ENCODE measurements at regions not wholly inside any gene's neighbourhood (a gene's known extent, or its start where the extent isn't known, plus 50 kb on each side); places are given as distances from the start of the nearest gene placed in this dataset.

- DNase-seq (ENCODE audit: low read depth, low spot score) (no peak), ATAC-seq (no peak)
- intact Hi-C loops (cut with micrococcal nuclease): no loop called here
- Histone ChIP-seq H3K27me3 (ENCODE audit: insufficient read depth, low read length) (peaks cover 39% of the 10 kb centered on the region), H3K4me1 (ENCODE audit: control insufficient read depth in 1 of 2, insufficient read depth in 2 of 2, low read length in 2 of 2) (no peaks in the 10 kb centered on the region), H3K9ac (ENCODE audit: low read length) (no peak overlapping the region), H3K36me3 (ENCODE audit: control insufficient read depth in 1 of 2, insufficient read depth in 2 of 2, low read length in 2 of 2) (no peaks in the 10 kb centered on the region), H3K4me2 (ENCODE audit: low read length) (no peak overlapping the region), H4K20me1 (ENCODE audit: insufficient read depth) (no peaks in the 10 kb centered on the region), H3K79me2 (ENCODE audit: insufficient read depth, low read length) (no peaks in the 10 kb centered on the region), H3K9me2 (ENCODE audit: insufficient read depth) (no peaks in the 10 kb centered on the region), H3K27ac (ENCODE audit: low read depth, low read length) (no peak overlapping the region), H3K9me3 (ENCODE audit: control insufficient read depth in 1 of 2, insufficient read depth in 1 of 2, low read depth in 1 of 2, low read length in 2 of 2) (no peaks in the 10 kb centered on the region; a peak in 1 of 4 replicates), H3K4me3 (replicated peaks in 1 of 2; ENCODE audit: low read depth in 1 of 2, low read length in 2 of 2) (no peak overlapping the region), H2AFZ (ENCODE audit: low read depth, low read length, poor library complexity, severe bottlenecking) (no peak overlapping the region)
- TF ChIP-seq MAX (IDR thresholded peaks at IDR 0.05): no peak
- TF ChIP-seq CBX3 (IDR thresholded peaks at IDR 0.05; ENCODE audit: low read depth): no peak
- no peak for TF ChIP-seq ATF3 (IDR thresholded peaks at IDR 0.05)
- no peak for TF ChIP-seq CTCF (IDR thresholded peaks at IDR 0.05 in 2 of 3, conservative IDR thresholded peaks at IDR 0.05 in 1 of 3; ENCODE audit: borderline replicate concordance in 1 of 3, insufficient read depth in 1 of 3, low read depth in 2 of 3, low read length in 2 of 3)
- no peak for TF ChIP-seq REST (IDR thresholded peaks at IDR 0.05; ENCODE audit: low read depth)
- no peak for TF ChIP-seq CEBPB (IDR thresholded peaks at IDR 0.05; ENCODE audit: low read depth)
- no peak for TF ChIP-seq EZH2 (IDR thresholded peaks at IDR 0.05)
- TF ChIP-seq ZNF274 (IDR thresholded peaks at IDR 0.05; ENCODE audit: low read depth, low read length): no peak
- no peak for TF ChIP-seq SP1 (IDR thresholded peaks at IDR 0.05; ENCODE audit: low read depth)
- no peak for TF ChIP-seq EZH2phosphoT487 (IDR thresholded peaks at IDR 0.05; ENCODE audit: borderline replicate concordance)
- no peak for TF ChIP-seq RAD21 (IDR thresholded peaks at IDR 0.05; ENCODE audit: low read depth)
- no peak for TF ChIP-seq JUND (IDR thresholded peaks at IDR 0.05)
- TF ChIP-seq TCF7L2 (IDR thresholded peaks at IDR 0.05; ENCODE audit: borderline replicate concordance, extremely low read depth, insufficient read depth, insufficient read length): no peak
- TF ChIP-seq YY1 (IDR thresholded peaks at IDR 0.05; ENCODE audit: extremely low read depth, insufficient replicate concordance, low read depth, low read length): no peak
- no peak for TF ChIP-seq POLR2AphosphoS5 (IDR thresholded peaks at IDR 0.05; ENCODE audit: low read depth, low read length)
- TF ChIP-seq ZBTB33 (IDR thresholded peaks at IDR 0.05; ENCODE audit: extremely low read depth, insufficient replicate concordance, low read length): no peak
- TF ChIP-seq ELF1 (IDR thresholded peaks at IDR 0.05; ENCODE audit: borderline replicate concordance, low read depth): no peak
- no peak for TF ChIP-seq EGR1 (IDR thresholded peaks at IDR 0.05; ENCODE audit: low read depth)
- no peak for TF ChIP-seq SRF (IDR thresholded peaks at IDR 0.05; ENCODE audit: low read depth)
- BruUV-seq (replicated peaks): no TSS peak
- CTCF ChIA-PET: no interaction called here
- RAD21 ChIA-PET (ENCODE audit: low non-redundant PET in 1 of 2, low total read pairs in 2 of 2, uncharacterized antibody in 2 of 2, unreplicated experiment in 2 of 2): no interaction called here
- POLR2A ChIA-PET: no interaction called here
Observed at GRCh38 chr1:29824025-29824424, 587.7 kb downstream of the PTPRU start.

Measured in HCT116 (cell line).